Loucy (cell line): ENCODE measurements at regions not wholly inside any gene's neighbourhood (a gene's known extent, or its start where the extent isn't known, plus 50 kb on each side); places are given as distances from the start of the nearest gene placed in this dataset.

Source experiments
- H2AFZ ChIP-seq: fragments of 200-600 bp; sonication (generic); 2 replicates; pipeline ENCODE4 v1.6.0; 2016; ENCODE audit warnings: antibody characterized with exemption, mild to moderate bottlenecking, low read length, moderate library complexity
- H3F3A ChIP-seq: fragments of 200-600 bp; 2 replicates; pipeline ENCODE4 v1.6.0; 2016; ENCODE audit warnings: antibody characterized with exemption, low read depth, mild to moderate bottlenecking
- H3K27me3 ChIP-seq: fragments of 200-600 bp; sonication (generic); 2 replicates; pipeline ENCODE4 v1.6.1; 2014; ENCODE audit warnings: low read length, mild to moderate bottlenecking; ENCODE audit not compliant: insufficient read depth, poor library complexity, severe bottlenecking
- H3K36me3 ChIP-seq: fragments of 200-600 bp; sonication (generic); 2 replicates; pipeline ENCODE4 v1.6.1; 2016; ENCODE audit warnings: low read length; ENCODE audit not compliant: insufficient read depth
- H3K4me1 ChIP-seq: fragments of 200-600 bp; sonication (generic); 2 replicates; pipeline ENCODE4 v1.5.1; 2014; ENCODE audit warnings: low read length, mild to moderate bottlenecking; ENCODE audit not compliant: insufficient read depth, poor library complexity, severe bottlenecking
- H3K4me2 ChIP-seq: fragments of 200-600 bp; sonication (generic); 2 replicates; pipeline ENCODE4 v1.6.0; 2014; ENCODE audit warnings: antibody characterized with exemption, low read length, low read depth, mild to moderate bottlenecking; ENCODE audit not compliant: poor library complexity, severe bottlenecking
- H3K4me3 ChIP-seq: fragments of 200-600 bp; sonication (generic); 2 replicates; pipeline ENCODE4 v1.5.1; 2014; ENCODE audit warnings: low read length, mild to moderate bottlenecking, mixed read lengths; ENCODE audit not compliant: poor library complexity, severe bottlenecking
- H3K79me2 ChIP-seq: fragments of 200-600 bp; sonication (generic); 2 replicates; pipeline ENCODE4 v1.6.1; 2014; ENCODE audit warnings: low read length; ENCODE audit not compliant: insufficient read depth
- H3K9ac ChIP-seq: fragments of 200-600 bp; sonication (generic); 2 replicates; pipeline ENCODE4 v1.6.0; 2014; ENCODE audit warnings: mild to moderate bottlenecking, low read depth, low read length, moderate library complexity; ENCODE audit not compliant: poor library complexity, severe bottlenecking
- H3K9me2 ChIP-seq: fragments of 200-600 bp; sonication (generic); replicated peaks from 2 replicates; pipeline ENCODE4 v1.6.1; 2016; ENCODE audit warnings: low read depth, low read length, mixed read lengths
- H3K9me3 ChIP-seq: fragments of 200-600 bp; sonication (generic); 2 replicates; pipeline ENCODE4 v1.6.1; 2014; ENCODE audit warnings: mild to moderate bottlenecking, antibody characterized with exemption, low read length, low read depth; ENCODE audit not compliant: insufficient read depth
- H4K20me1 ChIP-seq: fragments of 200-600 bp; sonication (generic); 2 replicates; pipeline ENCODE4 v1.6.0; 2014; ENCODE audit warnings: antibody characterized with exemption, low read length, mild to moderate bottlenecking; ENCODE audit not compliant: insufficient read depth, poor library complexity, severe bottlenecking
- CTCF ChIP-seq: fragments of 200-600 bp; sonication (generic); conservative IDR thresholded peaks from 2 replicates; pipeline ENCODE4 v1.5.1; 2014; ENCODE audit warnings: mild to moderate bottlenecking, antibody characterized with exemption, low read length
- EZH2phosphoT487 ChIP-seq: fragments of 200-600 bp; IDR thresholded peaks from 2 replicates; pipeline ENCODE4 v1.6.1; 2018; ENCODE audit warnings: antibody characterized with exemption, mild to moderate bottlenecking, moderate library complexity, borderline replicate concordance

GRCh38 chr10:128268015-128268722 is 141.9 kb upstream of the MKI67 start:
- Histone ChIP-seq H3K4me2 (no peak overlapping the region), H3K36me3 (no peaks in the 10 kb centered on the region), H3F3A (no peaks in the 10 kb centered on the region), H3K9me3 (no peaks in the 10 kb centered on the region), H3K27me3 (no peaks in the 10 kb centered on the region), H3K9ac (no peak overlapping the region), H3K79me2 (0 out of 2 replicates have a peak, but pooled peaks cover 2% of the 10 kb centered on the region), H4K20me1 (no peaks in the 10 kb centered on the region), H3K9me2 (no peaks in the 10 kb centered on the region), H2AFZ (no peak overlapping the region), H3K4me1 (peaks cover 4% of the 10 kb centered on the region), H3K4me3 (no peak overlapping the region)
- TF ChIP-seq CTCF: peak; percentile 86
- TF ChIP-seq EZH2phosphoT487: no peak

DNA sequence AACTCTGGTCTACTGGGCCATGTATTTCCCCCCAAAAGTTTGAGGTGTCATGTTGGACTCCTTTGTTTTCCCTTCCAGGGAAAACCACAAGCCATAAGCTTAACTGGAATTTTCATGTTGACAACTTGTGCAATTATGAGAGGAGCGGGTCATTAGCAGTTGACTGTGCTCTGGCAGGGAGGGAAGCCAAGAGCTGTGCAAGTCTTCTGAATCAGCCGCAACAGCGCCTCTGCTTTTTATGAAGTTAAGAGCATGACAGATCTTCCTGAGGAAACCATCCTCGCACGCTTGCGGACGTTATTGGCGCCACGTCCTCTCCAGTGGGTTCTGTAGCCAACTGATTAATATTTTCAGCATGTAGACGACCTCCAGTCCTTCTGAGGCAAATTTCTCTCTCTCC is 148.7 kb upstream of the MKI67 start:
- Histone ChIP-seq H3K9me2 (no peaks in the 10 kb centered on the region), H4K20me1 (no peaks in the 10 kb centered on the region), H3K36me3 (no peaks in the 10 kb centered on the region), H3K79me2 (0 out of 2 replicates have a peak, but pooled peaks cover 2% of the 10 kb centered on the region), H3K4me2 (peak overlapping the region; percentile 86), H3K4me1 (peaks cover 52% of the 10 kb centered on the region), H3K9ac (peak overlapping the region; percentile 79), H3K9me3 (no peaks in the 10 kb centered on the region), H3K4me3 (peak overlapping the region; percentile 70), H3F3A (no peaks in the 10 kb centered on the region), H3K27me3 (no peaks in the 10 kb centered on the region), H2AFZ (peak overlapping the region; percentile 38; the same call in 1 of the 2 replicates)
- TF ChIP-seq EZH2phosphoT487: no peak
- peak; percentile 52 for TF ChIP-seq CTCF

DNA sequence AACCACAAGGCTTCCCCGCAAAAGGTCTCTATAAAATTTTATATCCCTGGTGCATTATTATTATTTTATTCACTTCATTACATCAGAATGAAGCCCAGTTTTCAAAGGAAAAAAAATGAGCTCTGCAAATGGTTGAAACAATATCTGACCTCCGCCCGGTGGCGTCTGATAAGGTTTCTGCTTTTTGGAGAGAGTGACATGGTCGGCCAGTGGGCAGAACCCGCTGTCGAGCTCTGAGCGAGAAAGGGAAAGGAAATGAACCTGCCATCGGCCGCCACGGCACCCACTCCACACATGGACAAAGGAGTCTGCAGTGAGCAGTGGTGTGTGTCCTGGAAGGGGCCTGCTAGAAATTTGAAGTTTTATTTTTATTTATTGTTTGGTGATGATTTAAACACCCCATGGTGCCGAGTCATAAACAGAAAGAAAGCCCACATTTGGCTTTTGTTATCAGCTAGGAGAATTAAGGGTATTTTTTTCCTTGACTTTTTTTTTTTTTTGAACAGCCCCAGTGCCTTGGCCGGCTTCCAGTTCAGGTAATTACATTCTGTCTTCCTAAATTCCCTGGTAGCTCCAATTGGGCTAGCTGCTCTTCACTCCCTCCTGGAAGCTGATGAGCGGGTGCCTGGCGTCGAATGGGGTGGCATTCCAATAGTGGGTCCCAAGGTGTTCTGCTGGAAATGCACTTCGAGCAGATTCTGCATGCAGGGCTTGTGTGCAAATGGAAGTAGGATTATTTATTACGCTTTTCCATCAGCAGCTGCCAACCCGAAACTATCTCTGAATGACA is 149.4 kb upstream of the MKI67 start:
- H3K4me1 ChIP-seq: peaks cover 55% of the 10 kb centered on the region
- no peaks in the 10 kb centered on the region for H3K9me3 ChIP-seq
- peak overlapping the region; percentile 70 for H3K4me3 ChIP-seq
- H3K4me2 ChIP-seq: peak overlapping the region; percentile 86
- no peaks in the 10 kb centered on the region for H3K27me3 ChIP-seq
- TF ChIP-seq CTCF (no peak; the same call in 1 of the 2 replicates), EZH2phosphoT487 (no peak)
- no peaks in the 10 kb centered on the region for H3F3A ChIP-seq
- no peaks in the 10 kb centered on the region for H3K36me3 ChIP-seq
- 0 out of 2 replicates have a peak overlapping the region, but pooled peaks have one; percentile 38 for H2AFZ ChIP-seq
- H3K79me2 ChIP-seq: no peaks in the 10 kb centered on the region
- no peaks in the 10 kb centered on the region for H4K20me1 ChIP-seq
- H3K9ac ChIP-seq: peak overlapping the region; percentile 79
- no peaks in the 10 kb centered on the region for H3K9me2 ChIP-seq
